Astrocyte (in vitro differentiated cells and primary cell): ENCODE measurements at regions not wholly inside any gene's neighbourhood (a gene's known extent, or its start where the extent isn't known, plus 50 kb on each side); places are given as distances from the start of the nearest gene placed in this dataset.

ENCODE experiments used
- DNase-seq: peaks from one replicate; pipeline ENCODE4 v3.0.0-alpha.2; 2010; ENCODE audit warnings: low read depth
- FAIRE-seq: peaks from 2 replicates; lab custom pipeline; 2011; peaks lifted over from hg19 to GRCh38; lab: Jason Lieb, UNC
- H2AFZ ChIP-seq: 2 replicates; pipeline ENCODE4 v1.6.0; 2012; ENCODE audit warnings: low read depth, low read length, inconsistent platforms
- H3K27ac ChIP-seq: 2 replicates; pipeline ENCODE4 v1.5.1; 2011; ENCODE audit warnings: low read depth, low read length, inconsistent platforms
- H3K27me3 ChIP-seq: 2 replicates; pipeline ENCODE4 v1.6.0; 2011; ENCODE audit warnings: low read length, inconsistent platforms; ENCODE audit not compliant: insufficient read depth
- H3K36me3 ChIP-seq: 2 replicates; pipeline ENCODE4 v1.5.1; 2011; ENCODE audit warnings: low read length, inconsistent platforms; ENCODE audit not compliant: insufficient read depth
- H3K4me1 ChIP-seq: 2 replicates; pipeline ENCODE4 v1.5.1; 2011; ENCODE audit warnings: low read length, inconsistent platforms; ENCODE audit not compliant: insufficient read depth
- H3K4me2 ChIP-seq: 2 replicates; pipeline ENCODE4 v1.6.0; 2012; ENCODE audit warnings: low read length, inconsistent platforms
- H3K4me3 ChIP-seq: 2 replicates; pipeline ENCODE4 v1.5.1; 2011; ENCODE audit warnings: low read depth, mild to moderate bottlenecking, low read length, inconsistent platforms; ENCODE audit not compliant: insufficient read depth
- H3K79me2 ChIP-seq: 2 replicates; pipeline ENCODE4 v1.6.0; 2012; ENCODE audit warnings: mild to moderate bottlenecking, low read length, inconsistent platforms; ENCODE audit not compliant: insufficient read depth
- H3K9ac ChIP-seq: 2 replicates; pipeline ENCODE4 v1.6.0; 2012; ENCODE audit warnings: mild to moderate bottlenecking, low read length, inconsistent platforms
- H3K9me3 ChIP-seq: 2 replicates; pipeline ENCODE4 v1.5.1; 2012; ENCODE audit warnings: low read depth, mild to moderate bottlenecking, low read length, inconsistent platforms; ENCODE audit not compliant: insufficient read depth
- H4K20me1 ChIP-seq: 2 replicates; pipeline ENCODE4 v1.6.0; 2012; ENCODE audit warnings: low read length, inconsistent platforms; ENCODE audit not compliant: insufficient read depth
- H3K27ac Mint-ChIP-seq: one replicate; pipeline ENCODE4 v1.8.0; 2021; ENCODE audit warnings: mild to moderate bottlenecking, mixed read lengths; ENCODE audit not compliant: unreplicated experiment
- H3K27me3 Mint-ChIP-seq: one replicate; pipeline ENCODE4 v1.8.0; 2021; ENCODE audit warnings: low read depth, mixed read lengths; ENCODE audit not compliant: unreplicated experiment
- H3K36me3 Mint-ChIP-seq: one replicate; pipeline ENCODE4 v1.8.0; 2021; ENCODE audit warnings: low read depth, mixed read lengths; ENCODE audit not compliant: unreplicated experiment
- H3K4me1 Mint-ChIP-seq: one replicate; pipeline ENCODE4 v1.8.0; 2021; ENCODE audit warnings: low read depth, mixed read lengths; ENCODE audit not compliant: unreplicated experiment
- H3K4me3 Mint-ChIP-seq: one replicate; pipeline ENCODE4 v1.8.0; 2021; ENCODE audit warnings: mild to moderate bottlenecking, moderate library complexity, mixed read lengths; ENCODE audit not compliant: unreplicated experiment
- H3K9me3 Mint-ChIP-seq: one replicate; pipeline ENCODE4 v1.8.0; 2021; ENCODE audit warnings: mild to moderate bottlenecking, mixed read lengths; ENCODE audit not compliant: unreplicated experiment
- CTCF ChIP-seq: IDR thresholded peaks from 2 replicates; pipeline ENCODE4 v1.5.1; 2011; ENCODE audit warnings: low read depth, mild to moderate bottlenecking, inconsistent platforms, low read length, moderate library complexity; ENCODE audit not compliant: insufficient read depth
- EZH2 ChIP-seq: IDR thresholded peaks from 2 replicates; pipeline ENCODE4 v1.6.1; 2012; ENCODE audit warnings: mild to moderate bottlenecking, low read length, inconsistent platforms; ENCODE audit not compliant: insufficient read depth

GRCh38 chr2:44098891-44099290 lies 69.8 kb upstream of the PPM1B start:
- no peak for FAIRE-seq
- H3K9me3 Mint-ChIP-seq: peaks cover 3% of the 10 kb centered on the region

GRCh38 chr2:44100351-44100750 lies 68.3 kb upstream of the PPM1B start:
- H3K79me2 ChIP-seq: no peaks in the 10 kb centered on the region
- Mint-ChIP-seq H3K9me3 (peaks cover 3% of the 10 kb centered on the region), H3K4me1 (peaks cover 16% of the 10 kb centered on the region), H3K4me3 (no peak overlapping the region), H3K27ac (no peak overlapping the region), H3K36me3 (no peaks in the 10 kb centered on the region), H3K27me3 (no peaks in the 10 kb centered on the region)
- H3K36me3 ChIP-seq: no peaks in the 10 kb centered on the region
- no peak for TF ChIP-seq EZH2
- TF ChIP-seq CTCF: no peak
- peaks cover 13% of the 10 kb centered on the region for H3K4me1 ChIP-seq
- H3K9me3 ChIP-seq: no peaks in the 10 kb centered on the region
- peak; percentile 80 for FAIRE-seq
- no peaks in the 10 kb centered on the region for H4K20me1 ChIP-seq
- H3K27me3 ChIP-seq: no peaks in the 10 kb centered on the region
- peak overlapping the region; percentile 53 for H3K4me2 ChIP-seq
- DNase-seq: peak; percentile 98
- no peak overlapping the region for H3K27ac ChIP-seq
- no peak overlapping the region for H3K4me3 ChIP-seq
- no peak overlapping the region for H3K9ac ChIP-seq
- H2AFZ ChIP-seq: no peak overlapping the region

More at GRCh38 chr2:44098891-44099290, 69.8 kb upstream of the PPM1B start:
- H3K27me3 ChIP-seq: no peaks in the 10 kb centered on the region
- no peak overlapping the region for H3K9ac ChIP-seq
- no peaks in the 10 kb centered on the region for H3K27me3 Mint-ChIP-seq
- H2AFZ ChIP-seq: no peak overlapping the region
- TF ChIP-seq CTCF: no peak
- TF ChIP-seq EZH2: no peak
- H3K4me2 ChIP-seq: no peak overlapping the region
- peaks cover 16% of the 10 kb centered on the region for H3K4me1 Mint-ChIP-seq
- no peak for DNase-seq
- H4K20me1 ChIP-seq: no peaks in the 10 kb centered on the region
- H3K4me3 ChIP-seq: no peak overlapping the region
- no peaks in the 10 kb centered on the region for H3K79me2 ChIP-seq
- H3K27ac ChIP-seq: no peak overlapping the region
- H3K36me3 Mint-ChIP-seq: no peaks in the 10 kb centered on the region
- no peak overlapping the region for H3K4me3 Mint-ChIP-seq
- no peak overlapping the region for H3K27ac Mint-ChIP-seq
- H3K4me1 ChIP-seq: peaks cover 13% of the 10 kb centered on the region
- H3K36me3 ChIP-seq: no peaks in the 10 kb centered on the region
- no peaks in the 10 kb centered on the region for H3K9me3 ChIP-seq

- H3K4me3 ChIP-seq: no peak overlapping the region
- H3K27ac ChIP-seq: no peak overlapping the region
- TF ChIP-seq EZH2 (no peak), CTCF (no peak)
- FAIRE-seq (no peak), DNase-seq (no peak)
- Mint-ChIP-seq H3K9me3 (peaks cover 3% of the 10 kb centered on the region), H3K27me3 (no peaks in the 10 kb centered on the region), H3K27ac (no peak overlapping the region), H3K4me3 (no peak overlapping the region), H3K4me1 (peaks cover 16% of the 10 kb centered on the region), H3K36me3 (no peaks in the 10 kb centered on the region)
- H3K9me3 ChIP-seq: no peaks in the 10 kb centered on the region
- H3K36me3 ChIP-seq: no peaks in the 10 kb centered on the region
- H3K27me3 ChIP-seq: no peaks in the 10 kb centered on the region
- no peaks in the 10 kb centered on the region for H3K79me2 ChIP-seq
- peaks cover 13% of the 10 kb centered on the region for H3K4me1 ChIP-seq
- no peak overlapping the region for H3K4me2 ChIP-seq
- no peak overlapping the region for H3K9ac ChIP-seq
- no peaks in the 10 kb centered on the region for H4K20me1 ChIP-seq
- peak overlapping the region; percentile 13 for H2AFZ ChIP-seq
Measured at GRCh38 chr2:44101246-44101645, 67.4 kb upstream of the PPM1B start.
